Tibial nerve (tissue), 4 donors: ENCODE measurements at regions not wholly inside any gene's neighbourhood (a gene's known extent, or its start where the extent isn't known, plus 50 kb on each side); places are given as distances from the start of the nearest gene placed in this dataset.
A peak's percentile ranks its signal among the peaks of the same experiment; 100 is the strongest.

ENCODE experiments used
- DNase-seq, 2 donors: peaks; one replicate each; pipeline ENCODE4 v3.0.0-alpha.2; 2019; ENCODE audit warnings: low spot score in 2 of 2
- H3K27ac ChIP-seq, 4 donors: fragments of 200-600 bp; sonication (generic) in 3 of 4; one replicate each; pipeline ENCODE4 v1.5.1; 2017 to 2019; ENCODE audit warnings: mild to moderate bottlenecking in 1 of 4
- H3K27me3 ChIP-seq, 2 donors: fragments of 200-600 bp; sonication (generic) in 1 of 2; one replicate each; pipeline versions ENCODE4 v1.5.1 to v1.6.0; 2017 to 2019
- H3K36me3 ChIP-seq, 3 donors: fragments of 200-600 bp; sonication (generic); one replicate each; pipeline ENCODE4 v1.5.1; 2018 to 2019
- H3K4me1 ChIP-seq, 4 donors: fragments of 200-600 bp; sonication (generic) in 3 of 4; one replicate each; pipeline ENCODE4 v1.5.1; 2017 to 2019
- H3K4me3 ChIP-seq, 4 donors: fragments of 200-600 bp; sonication (generic) in 3 of 4; one replicate each; pipeline ENCODE4 v1.5.1; 2017 to 2019; ENCODE audit warnings: mild to moderate bottlenecking in 1 of 4, moderate library complexity in 1 of 4
- H3K9me3 ChIP-seq, 4 donors: fragments of 200-600 bp; sonication (generic) in 3 of 4; one replicate each; pipeline ENCODE4 v1.5.1; 2017 to 2019
- EP300 ChIP-seq, 2 donors: sonication (generic); formaldehyde crosslinking; IDR thresholded peaks; one replicate each; pipeline ENCODE4 v1.6.1; 2017; ENCODE audit warnings: antibody characterized with exemption in 2 of 2, mild to moderate bottlenecking in 1 of 2
- POLR2A ChIP-seq, 2 donors: fragments of 450-650 bp; IDR thresholded peaks; one replicate each; pipeline ENCODE4 v1.6.1; 2017; ENCODE audit warnings: antibody characterized with exemption in 2 of 2, mild to moderate bottlenecking in 2 of 2, moderate library complexity in 2 of 2
- whole genome bisulfite sequencing, 2 donors: methylation state at CpG; one replicate each; pipeline ENCODE4 v1.1.5; 2018; 5-methylcytosine and 5-hydroxymethylcytosine counted together
- TF ChIP-seq, protein P1 (sequence below), 5 experiments: fragments of 200-600 bp in 3 of 5; fragments of 450-650 bp in 2 of 5; sonication (generic) in 3 of 5; IDR thresholded peaks; one replicate each; pipeline ENCODE4 v1.5.1; 2016 to 2019; ENCODE audit warnings: antibody characterized with exemption in 5 of 5, mild to moderate bottlenecking in 3 of 5, moderate library complexity in 2 of 5

DNA sequence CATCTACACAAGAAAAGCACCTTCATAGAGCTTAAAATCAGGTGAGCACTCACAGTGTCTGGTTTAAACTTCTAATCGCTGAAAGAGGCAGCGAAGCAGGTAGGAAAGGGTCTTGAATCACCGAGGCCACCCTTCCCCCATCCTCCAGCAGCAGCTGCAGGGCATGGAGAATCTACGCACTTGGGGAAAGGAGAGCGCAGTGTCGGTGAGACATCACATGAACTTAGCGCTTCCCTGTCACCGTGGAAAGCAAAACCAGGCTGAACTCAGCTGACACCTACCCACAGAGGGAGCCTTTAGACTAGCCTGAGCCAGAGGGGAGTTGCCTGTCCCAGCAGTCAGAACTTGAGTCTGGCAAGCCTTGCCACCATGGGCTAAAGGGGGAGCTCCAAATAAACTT is 197.2 kb upstream of the ZFP42 start:
- WGBS, 2 donors = 88 to 92% methylated on average over 8 of the region's 8 CpGs
- Histone ChIP-seq H3K4me1 (no peaks in the 10 kb centered on the region), H3K9me3 (peaks cover 0 to 21% (median 2%) of the 10 kb centered on the region in 4 donors), H3K4me3 (no peak overlapping the region), H3K27me3 (no peaks in the 10 kb centered on the region), H3K27ac (no peak overlapping the region), H3K36me3 (no peaks in the 10 kb centered on the region)
- TF ChIP-seq EP300 (IDR thresholded peaks at IDR 0.05) (no peak), POLR2A (IDR thresholded peaks at IDR 0.05) (no peak)
- TF ChIP-seq, protein P1, sequence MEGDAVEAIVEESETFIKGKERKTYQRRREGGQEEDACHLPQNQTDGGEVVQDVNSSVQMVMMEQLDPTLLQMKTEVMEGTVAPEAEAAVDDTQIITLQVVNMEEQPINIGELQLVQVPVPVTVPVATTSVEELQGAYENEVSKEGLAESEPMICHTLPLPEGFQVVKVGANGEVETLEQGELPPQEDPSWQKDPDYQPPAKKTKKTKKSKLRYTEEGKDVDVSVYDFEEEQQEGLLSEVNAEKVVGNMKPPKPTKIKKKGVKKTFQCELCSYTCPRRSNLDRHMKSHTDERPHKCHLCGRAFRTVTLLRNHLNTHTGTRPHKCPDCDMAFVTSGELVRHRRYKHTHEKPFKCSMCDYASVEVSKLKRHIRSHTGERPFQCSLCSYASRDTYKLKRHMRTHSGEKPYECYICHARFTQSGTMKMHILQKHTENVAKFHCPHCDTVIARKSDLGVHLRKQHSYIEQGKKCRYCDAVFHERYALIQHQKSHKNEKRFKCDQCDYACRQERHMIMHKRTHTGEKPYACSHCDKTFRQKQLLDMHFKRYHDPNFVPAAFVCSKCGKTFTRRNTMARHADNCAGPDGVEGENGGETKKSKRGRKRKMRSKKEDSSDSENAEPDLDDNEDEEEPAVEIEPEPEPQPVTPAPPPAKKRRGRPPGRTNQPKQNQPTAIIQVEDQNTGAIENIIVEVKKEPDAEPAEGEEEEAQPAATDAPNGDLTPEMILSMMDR (IDR thresholded peaks at IDR 0.05) = no peak
- DNase-seq = no peak

DNA sequence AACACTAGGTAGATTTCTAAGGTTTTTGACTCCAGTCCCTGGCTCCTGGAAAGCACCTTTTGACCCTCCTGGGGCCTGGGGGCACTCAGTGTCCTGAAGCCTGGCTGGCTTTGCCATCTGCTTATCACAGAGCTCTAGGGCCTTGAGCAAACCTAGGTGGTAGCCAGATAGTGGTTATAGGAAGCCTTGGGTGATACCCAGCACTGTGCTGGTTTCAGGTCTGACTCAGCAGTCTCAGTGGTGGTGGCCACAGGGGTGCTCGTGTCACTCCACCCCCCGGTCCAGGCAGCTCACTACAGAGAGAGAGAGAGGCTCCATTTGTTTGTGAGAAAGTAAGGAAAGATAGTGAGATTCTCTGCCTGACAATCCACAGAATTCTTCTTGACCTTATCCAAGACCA is 195.8 kb upstream of the ZFP42 start:
- no peak overlapping the region for H3K27ac ChIP-seq
- DNase-seq = no peak
- no peaks in the 10 kb centered on the region for H3K27me3 ChIP-seq
- no peak overlapping the region for H3K4me3 ChIP-seq
- WGBS, 2 donors = 79% methylated on average over 2 of the region's 2 CpGs
- H3K9me3 ChIP-seq = peaks cover 0 to 21% (median 2%) of the 10 kb centered on the region in 4 donors
- no peaks in the 10 kb centered on the region for H3K36me3 ChIP-seq
- TF ChIP-seq EP300 (IDR thresholded peaks at IDR 0.05) = no peak
- no peak for TF ChIP-seq POLR2A (IDR thresholded peaks at IDR 0.05)
- TF ChIP-seq, protein P1 (IDR thresholded peaks at IDR 0.05) = no peak
- no peaks in the 10 kb centered on the region for H3K4me1 ChIP-seq

DNA sequence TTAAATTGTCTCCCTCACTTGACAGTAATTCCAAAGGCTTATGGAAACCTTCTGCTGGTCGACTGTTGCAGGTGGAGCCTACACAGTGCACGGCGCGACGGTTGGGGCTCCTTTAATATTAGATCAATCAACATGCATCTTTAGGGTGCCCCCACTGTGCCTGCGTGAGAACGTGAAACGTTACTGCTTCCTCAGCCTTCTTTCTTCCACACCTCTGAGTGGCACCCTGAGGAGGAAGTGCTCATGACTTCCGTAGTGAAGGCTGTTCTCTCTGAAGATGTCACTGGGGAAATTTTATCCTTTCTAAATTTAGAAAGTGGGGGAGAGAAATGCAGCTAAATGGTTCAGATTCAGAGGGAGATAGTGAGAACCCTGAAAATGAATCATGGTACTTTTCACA is 184.0 kb upstream of the ZFP42 start:
- no peaks in the 10 kb centered on the region for H3K36me3 ChIP-seq
- TF ChIP-seq, protein P1 (IDR thresholded peaks at IDR 0.05) = no peak
- TF ChIP-seq EP300 (IDR thresholded peaks at IDR 0.05) = no peak
- no peak for TF ChIP-seq POLR2A (IDR thresholded peaks at IDR 0.05)
- no peak overlapping the region for H3K27ac ChIP-seq
- no peak overlapping the region for H3K4me3 ChIP-seq
- no peaks in the 10 kb centered on the region for H3K9me3 ChIP-seq
- no peaks in the 10 kb centered on the region for H3K4me1 ChIP-seq
- no peak for DNase-seq
- H3K27me3 ChIP-seq = no peaks in the 10 kb centered on the region
- WGBS, 2 donors = 51 to 64% methylated on average over 9 of the region's 9 CpGs

DNA sequence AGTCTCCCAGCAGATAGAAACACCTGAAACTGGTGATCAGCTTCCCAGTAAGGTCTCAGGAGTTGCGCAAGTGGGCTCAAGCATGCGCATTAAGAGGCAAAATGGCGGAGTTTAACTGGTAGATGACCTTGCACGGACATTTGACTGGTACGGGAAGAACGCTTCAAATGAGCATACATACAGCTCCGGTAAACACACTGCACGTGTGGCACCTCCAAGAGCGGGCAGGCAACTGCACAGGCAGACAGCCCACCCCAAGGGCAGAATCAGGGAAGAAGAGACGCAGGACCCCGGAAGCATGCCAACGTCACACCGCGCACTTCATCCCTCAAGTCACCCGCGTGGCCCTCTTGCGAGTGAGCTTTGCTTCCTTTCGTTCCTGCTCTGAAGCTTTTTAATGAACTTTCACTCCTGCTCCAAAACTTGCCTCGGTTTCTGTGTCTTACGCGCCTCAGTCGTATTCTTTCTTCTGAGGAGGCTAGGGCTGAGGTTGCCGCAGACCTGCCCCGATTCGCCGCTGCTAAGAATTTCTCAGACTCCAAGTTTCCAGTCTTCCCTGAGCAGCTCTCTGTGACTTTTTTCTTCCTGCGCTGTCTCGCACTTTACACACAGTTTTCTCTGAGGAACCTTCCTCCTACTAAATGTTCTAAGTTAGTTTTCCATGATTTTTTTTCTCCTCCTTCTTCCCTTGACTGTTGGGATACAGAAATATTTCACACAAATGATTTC is 180.7 kb upstream of the ZFP42 start:
- no peak for DNase-seq
- 83 to 93% methylated on average over 28 of the region's 28 CpGs for WGBS, 2 donors
- peak overlapping the region in 1 of 4 donors; percentile 22 for H3K27ac ChIP-seq
- no peaks in the 10 kb centered on the region for H3K27me3 ChIP-seq
- TF ChIP-seq EP300 (IDR thresholded peaks at IDR 0.05) (no peak), POLR2A (IDR thresholded peaks at IDR 0.05) (no peak)
- TF ChIP-seq, protein P1 (IDR thresholded peaks at IDR 0.05) = no peak
- H3K9me3 ChIP-seq = no peaks in the 10 kb centered on the region
- H3K4me1 ChIP-seq = no peaks in the 10 kb centered on the region
- H3K36me3 ChIP-seq = no peaks in the 10 kb centered on the region
- peak overlapping the region in 2 of 4 donors; percentile 7 to 24 for H3K4me3 ChIP-seq

DNA sequence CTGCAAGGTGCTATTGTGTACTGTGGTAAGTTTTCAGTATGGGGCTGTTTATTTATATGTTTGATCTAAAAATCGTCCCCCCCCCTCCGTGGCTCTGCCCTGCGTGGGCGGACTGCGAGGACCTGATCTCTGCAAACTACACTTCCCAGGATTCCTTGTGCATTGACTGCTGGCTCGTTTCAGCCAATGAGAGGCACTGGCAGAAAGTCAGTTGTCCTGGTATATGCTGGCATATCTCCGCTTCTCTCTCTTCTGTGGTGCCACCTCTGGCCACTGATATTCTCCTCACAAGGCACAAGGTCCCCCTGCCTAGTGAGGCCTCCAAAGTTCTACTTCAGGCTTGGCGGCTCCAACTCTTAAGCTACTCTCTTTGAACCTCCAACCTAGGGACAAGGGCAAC is 168.8 kb upstream of the ZFP42 start:
- Histone ChIP-seq H3K36me3 (no peaks in the 10 kb centered on the region), H3K9me3 (no peaks in the 10 kb centered on the region), H3K27me3 (no peaks in the 10 kb centered on the region), H3K4me3 (no peak overlapping the region), H3K4me1 (no peaks in the 10 kb centered on the region), H3K27ac (no peak overlapping the region)
- TF ChIP-seq, protein P1 (IDR thresholded peaks at IDR 0.05) = no peak
- TF ChIP-seq POLR2A (IDR thresholded peaks at IDR 0.05) = no peak
- 78 to 79% methylated on average over 8 of the region's 8 CpGs for WGBS, 2 donors
- DNase-seq = no peak
